ENCODE measurements at regions not wholly inside any gene's neighbourhood (a gene's known extent, or its start where the extent isn't known, plus 50 kb on each side); places are given as distances from the start of the nearest gene placed in this dataset.

- TF ChIP-seq CTCF (IDR thresholded peaks at IDR 0.05) (no peak), POLR2A (IDR thresholded peaks at IDR 0.05) (no peak), POLR2AphosphoS5 (IDR thresholded peaks at IDR 0.05) (no peak)
These were observed 270.3 kb upstream of the HS3ST1 start for GRCh38 chr4:11698846-11699590.

Data from transverse colon (tissue), 4 donors.